K562 (cell line): ENCODE measurements at regions not wholly inside any gene's neighbourhood (a gene's known extent, or its start where the extent isn't known, plus 50 kb on each side); places are given as distances from the start of the nearest gene placed in this dataset.

Experiments used
- CEBPB ChIP-seq: fragments of 450-650 bp; IDR thresholded peaks from 2 replicates; pipeline ENCODE4 v1.6.1; 2016; ENCODE audit warnings: missing genetic modification characterization, missing compliant biosample characterization
- GATAD2B ChIP-seq: fragments of 450-650 bp; IDR thresholded peaks from 2 replicates; pipeline ENCODE4 v1.6.1; 2017; ENCODE audit warnings: mild to moderate bottlenecking, borderline replicate concordance
- HLTF ChIP-seq: fragments of 450-650 bp; IDR thresholded peaks from 2 replicates; pipeline ENCODE4 v1.6.1; 2016
- NFXL1 ChIP-seq: fragments of 450-650 bp; formaldehyde crosslinking; IDR thresholded peaks from 2 replicates; pipeline ENCODE4 v1.4.0; 2021; ENCODE audit warnings: mild to moderate bottlenecking
- RAD21 ChIP-seq, 2 experiments: fragments of 250-450 bp in 1 of 2; fragments of 450-650 bp in 1 of 2; sonication (Bioruptor Pico) in 1 of 2; formaldehyde crosslinking in 1 of 2; IDR thresholded peaks in 1 of 2; conservative IDR thresholded peaks in 1 of 2; 2 replicates each; pipeline versions ENCODE4 v1.4.0 to v1.8.0; 2020 to 2022; ENCODE audit warnings: mild to moderate bottlenecking in 2 of 2, moderate library complexity in 1 of 2
- SMARCA4 ChIP-seq: fragments of 450-650 bp; IDR thresholded peaks from 2 replicates; pipeline ENCODE4 v1.6.1; 2016
- SP1 ChIP-seq: sonication (generic); formaldehyde crosslinking; IDR thresholded peaks from 2 replicates; pipeline ENCODE4 v1.8.1; 2022; ENCODE audit warnings: mild to moderate bottlenecking, missing genetic modification reagents
- TBP ChIP-seq: optimal IDR thresholded peaks from 2 replicates; pipeline ENCODE3; 2011; ENCODE audit warnings: low read depth, low read length, improper control_type of control experiment
- ZBTB1 ChIP-seq: sonication (generic); formaldehyde crosslinking; IDR thresholded peaks from 2 replicates; pipeline ENCODE4 v1.8.1; 2023; ENCODE audit warnings: missing genetic modification reagents, low read depth, mild to moderate bottlenecking, borderline replicate concordance
- ZFP30 ChIP-seq: fragments of 250-450 bp; sonication (Bioruptor Pico); IDR thresholded peaks from 2 replicates; pipeline ENCODE4 v1.8.0; 2022; ENCODE audit warnings: moderate library complexity, mild to moderate bottlenecking, inconsistent platforms, borderline replicate concordance
- ZNF592 ChIP-seq: fragments of 450-650 bp; IDR thresholded peaks from 2 replicates; pipeline ENCODE4 v1.6.1; 2017; ENCODE audit warnings: antibody characterized with exemption, mild to moderate bottlenecking
- ZNF696 ChIP-seq: fragments of 250-450 bp; sonication (Bioruptor Pico); conservative IDR thresholded peaks from 2 replicates; pipeline ENCODE4 v1.4.0; 2020; ENCODE audit warnings: mild to moderate bottlenecking, moderate library complexity
- TF ChIP-seq, protein P1 (sequence below), 3 experiments: IDR thresholded peaks in 2 of 3; conservative IDR thresholded peaks in 1 of 3; 2 replicates each; pipeline ENCODE4 v1.5.1; 2011 to 2012; ENCODE audit warnings: low read length in 3 of 3, mild to moderate bottlenecking in 3 of 3, control low read depth in 2 of 3, improper control_type of control experiment in 1 of 3, inconsistent platforms in 1 of 3, low read depth in 1 of 3, mixed read lengths in 1 of 3, moderate library complexity in 1 of 3; ENCODE audit not compliant: insufficient read depth in 2 of 3

DNA sequence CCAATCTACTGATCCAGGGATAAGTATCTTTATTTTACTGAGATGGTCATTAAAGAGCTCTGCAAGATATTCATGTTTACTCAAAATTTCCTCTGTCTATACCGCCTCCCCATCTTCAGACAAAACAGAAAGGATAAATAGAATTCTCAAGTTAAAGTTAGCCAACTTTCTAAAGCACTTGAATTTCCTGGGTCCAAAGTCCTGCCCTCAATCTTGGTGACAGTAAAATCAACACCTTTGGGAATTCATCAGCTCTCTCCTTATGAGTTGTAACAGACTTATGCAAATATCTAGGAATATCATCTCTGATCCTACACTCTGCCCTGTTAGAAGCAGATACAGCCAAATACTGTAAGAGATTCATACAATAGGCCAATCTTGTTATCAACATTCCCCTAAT lies 122.5 kb upstream of the HAAO start:
- TF ChIP-seq, protein P1, sequence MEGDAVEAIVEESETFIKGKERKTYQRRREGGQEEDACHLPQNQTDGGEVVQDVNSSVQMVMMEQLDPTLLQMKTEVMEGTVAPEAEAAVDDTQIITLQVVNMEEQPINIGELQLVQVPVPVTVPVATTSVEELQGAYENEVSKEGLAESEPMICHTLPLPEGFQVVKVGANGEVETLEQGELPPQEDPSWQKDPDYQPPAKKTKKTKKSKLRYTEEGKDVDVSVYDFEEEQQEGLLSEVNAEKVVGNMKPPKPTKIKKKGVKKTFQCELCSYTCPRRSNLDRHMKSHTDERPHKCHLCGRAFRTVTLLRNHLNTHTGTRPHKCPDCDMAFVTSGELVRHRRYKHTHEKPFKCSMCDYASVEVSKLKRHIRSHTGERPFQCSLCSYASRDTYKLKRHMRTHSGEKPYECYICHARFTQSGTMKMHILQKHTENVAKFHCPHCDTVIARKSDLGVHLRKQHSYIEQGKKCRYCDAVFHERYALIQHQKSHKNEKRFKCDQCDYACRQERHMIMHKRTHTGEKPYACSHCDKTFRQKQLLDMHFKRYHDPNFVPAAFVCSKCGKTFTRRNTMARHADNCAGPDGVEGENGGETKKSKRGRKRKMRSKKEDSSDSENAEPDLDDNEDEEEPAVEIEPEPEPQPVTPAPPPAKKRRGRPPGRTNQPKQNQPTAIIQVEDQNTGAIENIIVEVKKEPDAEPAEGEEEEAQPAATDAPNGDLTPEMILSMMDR (IDR thresholded peaks at IDR 0.05 in 2 of 3, conservative IDR thresholded peaks at IDR 0.05 in 1 of 3; ENCODE audit: insufficient read depth in 2 of 3, low read depth in 1 of 3, low read length in 3 of 3) = no peak
- no peak for TF ChIP-seq SP1 (CRISPR knock-in tag)
- no peak for TF ChIP-seq CEBPB (tag)
- no peak for TF ChIP-seq TBP
- no peak for TF ChIP-seq HLTF
- TF ChIP-seq GATAD2B = no peak
- TF ChIP-seq ZBTB1 (CRISPR knock-in tag) = no peak
- TF ChIP-seq RAD21 (CRISPR knock-in tag; conservative IDR thresholded peaks at IDR 0.05 in 1 of 2, IDR thresholded peaks at IDR 0.05 in 1 of 2) = no peak
- no peak for TF ChIP-seq NFXL1 (CRISPR knock-in tag)
- no peak for TF ChIP-seq ZFP30 (CRISPR knock-in tag)
- TF ChIP-seq ZNF696 (CRISPR knock-in tag) = no peak
- no peak for TF ChIP-seq ZNF592
- no peak for TF ChIP-seq SMARCA4
